ENCODE measurements at regions not wholly inside any gene's neighbourhood (a gene's known extent, or its start where the extent isn't known, plus 50 kb on each side); places are given as distances from the start of the nearest gene placed in this dataset.

GRCh38 chr18:28831476-28831875 is 654.5 kb upstream of the CDH2 start:
- no peak for TF ChIP-seq PPARA (CRISPR knock-in tag; IDR thresholded peaks at IDR 0.05; ENCODE audit: borderline replicate concordance)
- no peak for TF ChIP-seq TCF4 (CRISPR knock-in tag; IDR thresholded peaks at IDR 0.05; ENCODE audit: borderline replicate concordance)
- TF ChIP-seq PATZ1 (CRISPR knock-in tag; IDR thresholded peaks at IDR 0.05; ENCODE audit: borderline replicate concordance): no peak
- TF ChIP-seq POU6F1 (CRISPR knock-in tag; IDR thresholded peaks at IDR 0.05; ENCODE audit: borderline replicate concordance, low read depth): no peak
- no peak for TF ChIP-seq ISL1 (CRISPR knock-in tag; IDR thresholded peaks at IDR 0.05)
- no peak for TF ChIP-seq CREB5 (CRISPR knock-in tag; IDR thresholded peaks at IDR 0.05; ENCODE audit: low read depth)
- TF ChIP-seq ZFP3 (CRISPR knock-in tag; IDR thresholded peaks at IDR 0.05): no peak

Measured in SK-N-SH treated with all-trans-retinoic acid at 6 μM for 48 hours (cell line).